MCF 10A (cell line): ENCODE measurements at regions not wholly inside any gene's neighbourhood (a gene's known extent, or its start where the extent isn't known, plus 50 kb on each side); places are given as distances from the start of the nearest gene placed in this dataset.

Experiments used
- BruUV-seq: library from RNA; stranded (reverse); fragments of 400-500 nt; replicated peaks from 2 replicates; lab custom pipeline; 2021; lab: Mats Ljungman, UMichigan
- CTCF ChIA-PET: fragments of 300-600 bp; sonication (Branson Sonifier 250); formaldehyde crosslinking; extraction: SDS; loops from one replicate; lab custom pipeline; 2021; ENCODE audit warnings: antibody characterized with exemption, inconsistent platforms; lab: Yijun Ruan, JAX
- POLR2A ChIA-PET: fragments of 300-600, 350-650 bp; sonication (Branson Sonifier 250); formaldehyde crosslinking; extraction: SDS; loops from one replicate; lab custom pipeline; 2020; ENCODE audit warnings: antibody characterized with exemption, inconsistent platforms; lab: Yijun Ruan, JAX
- DNase-seq: peaks from one replicate; pipeline ENCODE4 v3.0.0-alpha.2; 2018; ENCODE audit not compliant: unreplicated experiment
- H3K27ac Mint-ChIP-seq: one replicate; pipeline ENCODE4 v1.8.0; 2022; ENCODE audit warnings: mild to moderate bottlenecking, low read depth, mixed read lengths; ENCODE audit not compliant: unreplicated experiment
- H3K27me3 Mint-ChIP-seq: one replicate; pipeline ENCODE4 v1.8.0; 2022; ENCODE audit warnings: mixed read lengths; ENCODE audit not compliant: insufficient read depth, unreplicated experiment
- H3K36me3 Mint-ChIP-seq: one replicate; pipeline ENCODE4 v1.8.0; 2022; ENCODE audit warnings: mild to moderate bottlenecking, moderate library complexity, mixed read lengths; ENCODE audit not compliant: insufficient read depth, unreplicated experiment
- H3K4me1 Mint-ChIP-seq: one replicate; pipeline ENCODE4 v1.8.0; 2022; ENCODE audit warnings: mixed read lengths; ENCODE audit not compliant: insufficient read depth, unreplicated experiment
- H3K4me3 Mint-ChIP-seq: one replicate; pipeline ENCODE4 v1.8.0; 2022; ENCODE audit warnings: mild to moderate bottlenecking, moderate library complexity, mixed read lengths; ENCODE audit not compliant: unreplicated experiment
- H3K9me3 Mint-ChIP-seq: one replicate; pipeline ENCODE4 v1.8.0; 2022; ENCODE audit warnings: mixed read lengths; ENCODE audit not compliant: unreplicated experiment
- CTCF ChIP-seq: fragments of 200-600 bp; IDR thresholded peaks from one replicate; pipeline ENCODE4 v1.8.0; 2022; ENCODE audit warnings: antibody characterized with exemption, mild to moderate bottlenecking; ENCODE audit not compliant: unreplicated experiment
- intact Hi-C: fragments of 100-400 bp; cut with micrococcal nuclease; formaldehyde crosslinking; loops from 2 replicates; pipeline ENCODE4 v1.14.1; 2022

DNA sequence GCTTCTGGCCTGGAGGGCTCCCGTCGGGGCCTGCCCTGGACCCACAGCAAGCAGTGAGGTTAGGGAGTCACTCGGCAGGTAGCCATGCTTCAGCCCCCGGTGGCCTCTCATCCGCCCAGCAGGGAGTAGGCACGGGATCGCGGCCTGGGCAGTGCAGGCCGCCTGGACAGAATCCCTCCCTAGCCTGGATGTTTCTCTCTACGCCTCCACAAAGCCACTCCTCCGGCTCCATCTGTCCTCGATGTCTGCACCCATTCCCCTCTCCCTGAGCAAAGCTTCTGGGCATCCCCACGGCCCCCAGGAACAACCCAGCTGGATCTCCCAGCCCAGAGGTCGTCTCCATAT lies 145.2 kb downstream of the RBFOX3 start:
- Mint-ChIP-seq H3K36me3 (no peaks in the 10 kb centered on the region), H3K27ac (no peak overlapping the region), H3K4me3 (no peak overlapping the region), H3K4me1 (peaks cover 6% of the 10 kb centered on the region), H3K27me3 (peaks cover 24% of the 10 kb centered on the region), H3K9me3 (no peaks in the 10 kb centered on the region)
- CTCF ChIA-PET: no interaction called here
- intact Hi-C loops: no loop called here
- POLR2A ChIA-PET: no interaction called here
- no peak for TF ChIP-seq CTCF
- DNase-seq: no peak
- no TSS peak for BruUV-seq

DNA sequence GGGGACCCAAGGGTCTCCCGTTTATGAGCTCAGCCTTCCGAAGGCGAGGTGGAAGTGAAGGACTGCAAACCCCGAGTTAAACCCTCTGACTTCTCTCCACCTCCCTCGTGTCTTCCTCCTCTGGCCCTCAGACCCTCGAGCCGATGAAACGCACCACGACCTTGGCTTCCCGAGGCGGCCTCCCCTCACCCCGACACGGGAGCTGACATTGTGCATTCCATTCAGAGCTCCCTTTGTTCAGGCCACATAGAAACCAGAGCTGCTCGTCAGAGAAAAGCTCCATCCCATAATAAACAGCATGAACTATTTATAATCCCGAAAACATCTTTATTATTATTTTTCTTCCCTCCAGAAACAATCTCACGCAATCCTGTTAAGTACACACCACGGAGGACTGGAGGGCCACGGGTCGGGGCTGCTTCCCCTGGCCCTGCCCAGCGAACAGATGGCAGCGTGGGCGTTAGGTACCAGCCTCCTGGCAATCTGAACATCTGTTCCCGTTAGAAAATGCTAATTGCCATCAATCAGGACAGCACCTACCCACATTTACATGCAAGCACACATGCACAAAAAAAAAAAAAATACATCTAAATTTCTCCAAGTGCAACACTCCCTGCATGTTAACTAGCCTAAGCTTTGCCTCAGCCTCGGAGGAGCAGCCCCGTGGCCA lies 145.7 kb downstream of the RBFOX3 start:
- no peaks in the 10 kb centered on the region for H3K36me3 Mint-ChIP-seq
- POLR2A ChIA-PET: no interaction called here
- TF ChIP-seq CTCF: no peak
- peaks cover 11% of the 10 kb centered on the region for H3K4me1 Mint-ChIP-seq
- no peak for DNase-seq
- BruUV-seq: no TSS peak
- H3K27me3 Mint-ChIP-seq: peaks cover 24% of the 10 kb centered on the region
- intact Hi-C loops: no loop called here
- no peak overlapping the region for H3K4me3 Mint-ChIP-seq
- no peaks in the 10 kb centered on the region for H3K9me3 Mint-ChIP-seq
- H3K27ac Mint-ChIP-seq: no peak overlapping the region
- CTCF ChIA-PET: no interaction called here

- no TSS peak for BruUV-seq
- intact Hi-C loops: no loop called here
- Mint-ChIP-seq H3K27me3 (peaks cover 24% of the 10 kb centered on the region), H3K27ac (no peak overlapping the region), H3K36me3 (no peaks in the 10 kb centered on the region), H3K9me3 (no peaks in the 10 kb centered on the region), H3K4me1 (peaks cover 17% of the 10 kb centered on the region), H3K4me3 (no peak overlapping the region)
- POLR2A ChIA-PET: no interaction called here
- no peak for TF ChIP-seq CTCF
- no peak for DNase-seq
- CTCF ChIA-PET: no interaction called here
These were observed 146.4 kb downstream of the RBFOX3 start for GRCh38 chr17:79464318-79465010.

DNA sequence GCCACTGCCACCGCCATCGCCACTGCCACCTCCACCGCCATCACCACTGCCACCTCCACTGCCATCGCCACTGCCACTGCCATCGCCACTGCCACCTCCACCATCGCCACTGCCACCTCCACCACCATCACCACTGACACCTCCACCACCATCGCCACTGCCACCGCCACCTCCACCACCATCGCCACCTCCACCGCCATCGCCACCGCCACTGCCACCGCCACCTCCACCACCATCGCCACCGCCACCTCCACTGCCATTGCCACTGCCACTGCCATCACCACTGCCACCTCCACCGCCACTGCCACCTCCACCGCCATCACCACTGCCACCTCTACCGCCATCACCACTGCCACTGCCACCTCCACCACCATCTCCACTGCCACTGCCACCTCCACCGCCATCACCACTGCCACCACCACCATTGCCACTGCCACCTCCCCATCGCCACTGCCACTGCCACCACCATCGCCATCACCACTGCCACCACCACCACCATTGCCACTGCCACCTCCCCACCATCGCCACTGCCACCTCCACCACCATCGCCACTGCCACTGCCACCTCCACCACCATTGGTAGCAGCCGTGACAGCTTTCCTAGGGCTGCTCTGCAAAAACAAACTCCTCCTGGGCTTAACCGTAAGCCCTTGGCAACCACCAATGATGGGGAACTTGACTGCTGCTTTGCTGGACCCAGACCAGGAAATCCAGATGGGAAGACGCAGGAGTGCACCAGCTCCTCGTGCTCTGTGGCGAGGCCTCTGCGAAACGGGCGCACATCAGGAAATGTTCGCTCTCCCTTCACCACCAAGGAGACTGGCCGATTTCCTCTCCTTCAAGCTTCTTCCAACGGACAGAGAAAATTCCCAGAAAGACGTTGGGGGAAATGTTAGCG lies 147.2 kb downstream of the RBFOX3 start:
- H3K9me3 Mint-ChIP-seq: no peaks in the 10 kb centered on the region
- BruUV-seq: no TSS peak
- TF ChIP-seq CTCF: no peak

More for the DNA sequence above, 147.2 kb downstream of the RBFOX3 start:
- intact Hi-C loops: no loop called here
- Mint-ChIP-seq H3K36me3 (no peaks in the 10 kb centered on the region), H3K4me1 (peaks cover 17% of the 10 kb centered on the region), H3K4me3 (no peak overlapping the region), H3K27me3 (peaks cover 31% of the 10 kb centered on the region), H3K27ac (no peak overlapping the region)
- CTCF ChIA-PET: no interaction called here
- no peak for DNase-seq
- POLR2A ChIA-PET: no interaction called here
